DMS114 treated with DMSO at 0.1 percent for 48 hours (cell line): ENCODE measurements at regions not wholly inside any gene's neighbourhood (a gene's known extent, or its start where the extent isn't known, plus 50 kb on each side); places are given as distances from the start of the nearest gene placed in this dataset.
"Not testable (repeated sequence)": the region's sequence is repeated elsewhere in the genome, so short reads cannot be mapped to it uniquely, and the experiment has no call there.

Experiments used
- DNase-seq: peaks from one replicate; lab custom pipeline; 2025; ENCODE audit not compliant: unreplicated experiment; lab: John Stamatoyannopoulos, UW

- no peak for DNase-seq
Measured at GRCh38 chr1:229710746-229711145, 84.7 kb downstream of the URB2 start.

- no peak for DNase-seq
Measured at GRCh38 chr1:229714306-229714705, 88.3 kb downstream of the URB2 start.

- DNase-seq: no peak
Measured at GRCh38 chr1:229714964-229715603, 89.0 kb downstream of the URB2 start.

DNA sequence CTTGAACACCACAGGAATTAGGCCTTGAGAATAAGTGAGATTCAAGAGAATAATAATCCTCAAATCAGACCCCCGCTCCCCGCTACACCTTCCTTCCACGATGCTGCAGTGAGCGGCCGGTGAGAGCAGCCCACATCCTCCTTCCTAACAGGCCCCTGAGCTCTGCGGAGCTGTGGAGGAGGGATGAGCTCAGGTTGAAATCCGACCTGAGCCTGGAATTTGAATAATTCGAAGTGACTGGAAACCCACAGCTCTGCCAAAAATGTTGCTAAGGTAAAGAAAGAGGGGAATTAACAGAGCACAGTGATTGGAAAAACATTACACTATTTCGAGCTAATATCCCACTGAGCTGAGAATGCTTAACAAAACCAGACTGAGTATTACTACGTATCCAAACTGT lies 90.0 kb downstream of the URB2 start:
- DNase-seq: no peak

DNA sequence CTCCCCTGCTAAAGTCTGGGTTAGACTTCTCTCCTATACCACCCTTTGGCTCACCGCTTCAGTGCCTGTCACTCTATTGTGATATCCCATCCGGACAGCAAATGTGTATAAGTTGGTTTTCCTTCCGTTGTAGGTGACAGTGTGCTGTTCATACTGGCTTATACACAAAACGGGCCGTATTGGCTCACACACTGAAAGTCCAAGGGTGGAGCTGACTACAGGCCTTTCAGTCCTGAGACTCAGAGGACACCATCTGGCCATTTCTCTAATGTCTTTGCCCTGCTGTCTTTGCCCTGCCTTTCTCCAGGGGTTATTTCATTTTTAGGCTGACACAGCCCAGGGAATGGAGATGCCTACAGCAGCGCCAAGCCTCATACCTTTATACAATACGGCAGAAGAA lies 90.7 kb downstream of the URB2 start:
- DNase-seq: no peak

DNA sequence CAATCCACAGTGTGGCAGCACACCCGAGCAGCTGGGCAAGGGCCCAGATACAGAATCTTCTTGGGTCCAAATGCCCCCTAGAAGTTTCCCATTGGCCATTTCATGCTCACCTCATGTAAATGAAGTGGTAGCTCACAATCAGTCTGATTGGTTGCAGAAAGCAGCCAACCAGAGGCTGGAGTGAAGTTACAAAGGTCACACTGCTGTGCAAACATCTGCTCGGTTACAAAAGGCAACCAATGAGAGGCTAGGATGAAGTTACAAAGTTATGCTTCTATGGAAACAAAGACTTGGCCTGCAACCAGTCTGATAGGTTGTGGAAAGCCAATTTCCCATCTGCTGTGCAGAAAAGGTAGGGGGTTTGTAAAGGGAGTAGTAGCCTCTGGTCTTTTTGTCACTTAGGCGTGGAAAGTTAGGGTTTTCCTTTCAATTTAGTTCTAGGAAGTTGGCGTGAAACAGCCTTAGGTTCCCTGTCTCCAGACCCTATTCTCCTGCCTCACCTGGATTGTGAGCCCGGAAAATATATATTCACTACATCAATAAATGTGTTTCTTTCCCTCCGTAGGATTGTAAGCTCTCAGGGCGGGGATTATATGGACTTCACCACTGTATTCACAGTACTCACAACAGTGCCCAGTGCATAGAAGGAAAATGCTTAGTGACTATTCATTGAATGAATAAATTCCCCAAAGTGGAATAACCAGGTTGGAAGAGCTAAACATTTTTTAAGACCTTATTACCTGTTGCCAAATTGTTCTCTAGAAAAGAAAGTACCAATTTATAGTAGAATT lies 91.9 kb downstream of the URB2 start:
- no peak for DNase-seq

DNA sequence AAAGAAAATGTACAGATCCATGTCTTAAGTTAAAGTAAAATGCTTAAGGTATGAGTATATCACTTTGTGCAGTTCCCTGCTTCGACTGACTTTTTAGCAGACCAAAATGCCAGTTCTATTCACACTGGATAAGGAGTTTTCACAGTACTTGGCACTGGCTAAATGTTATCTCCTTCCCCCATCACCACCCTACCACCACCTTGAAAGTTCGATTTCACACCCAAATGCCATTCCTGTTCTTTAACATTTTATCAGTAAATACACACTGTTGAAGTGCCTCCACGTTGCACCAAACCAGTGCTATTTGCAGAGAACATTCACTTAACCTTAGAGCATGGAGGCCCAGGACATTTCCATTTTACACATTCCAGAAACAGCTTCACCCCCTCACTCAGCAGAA lies 100.0 kb downstream of the URB2 start:
- DNase-seq: no peak

- DNase-seq: no peak
Measured at GRCh38 chr1:229729916-229730315, 103.9 kb downstream of the URB2 start.

DNA sequence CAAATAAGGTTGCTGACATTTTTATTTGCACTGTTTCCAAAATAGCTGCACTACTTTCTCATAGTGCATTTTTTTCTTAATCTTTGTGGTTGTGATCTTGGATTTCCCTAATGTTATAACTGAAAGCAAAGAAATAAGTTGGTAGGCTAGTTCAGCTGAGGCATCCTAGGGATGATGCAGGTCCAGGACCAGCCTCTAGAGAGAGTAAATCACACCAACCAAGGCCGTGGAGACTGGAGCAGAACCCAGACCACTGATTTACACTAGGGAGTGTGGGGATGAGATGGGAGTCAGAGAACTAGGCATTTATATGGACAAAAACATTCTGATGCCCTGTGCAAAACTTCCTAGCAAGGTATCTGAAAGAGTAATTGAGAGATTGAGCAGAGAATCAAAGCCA lies 104.5 kb downstream of the URB2 start:
- no peak for DNase-seq

DNA sequence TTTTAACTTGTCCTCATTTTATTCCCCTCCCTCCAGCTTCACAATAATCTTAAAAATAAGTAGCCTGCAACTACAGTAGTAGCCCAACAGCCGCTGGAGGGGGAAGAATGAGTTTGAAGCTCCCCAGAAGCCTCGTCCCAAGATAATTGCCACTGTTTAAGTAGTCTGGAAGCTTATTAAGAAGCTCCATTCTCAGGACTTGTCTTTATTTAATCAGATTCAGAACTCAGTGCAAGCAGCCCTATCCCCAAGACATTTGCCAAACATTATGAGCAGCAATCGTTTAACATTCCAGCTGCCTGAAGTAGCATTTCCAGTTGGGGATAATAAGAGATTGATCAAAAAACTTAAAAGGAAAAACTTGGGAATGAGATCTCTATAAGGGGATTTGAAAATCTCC lies 106.0 kb downstream of the URB2 start:
- DNase-seq: no peak

- DNase-seq: no peak
Measured at GRCh38 chr1:229736376-229736775, 110.3 kb downstream of the URB2 start.

GRCh38 chr1:229742614-229743013 lies 116.6 kb downstream of the URB2 start:
- DNase-seq: not testable (repeated sequence)

GRCh38 chr1:229749992-229750391 lies 123.9 kb downstream of the URB2 start:
- no peak for DNase-seq

GRCh38 chr1:229751610-229752009 lies 125.6 kb downstream of the URB2 start:
- DNase-seq: no peak

DNA sequence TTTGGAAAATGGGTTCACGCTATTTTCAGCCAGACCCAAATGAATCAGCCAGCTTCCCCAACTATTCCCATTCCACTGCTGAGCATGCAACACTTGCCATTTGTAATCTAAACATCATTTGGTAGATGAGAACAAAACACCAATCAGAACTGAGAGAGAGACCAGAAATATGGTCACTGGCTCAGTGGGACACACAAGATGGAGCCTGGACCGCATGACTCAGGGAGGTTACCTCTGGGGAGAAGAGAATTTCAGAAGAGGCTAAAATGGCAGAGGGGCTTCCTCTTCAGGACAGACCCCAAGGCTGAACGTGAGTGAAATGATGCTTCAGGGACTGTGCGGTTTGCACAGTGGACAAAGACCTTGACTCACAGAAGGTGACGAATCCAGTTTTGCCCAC lies 126.6 kb downstream of the URB2 start:
- no peak for DNase-seq

- no peak for DNase-seq
Measured at GRCh38 chr1:229753764-229754551, 127.9 kb downstream of the URB2 start.

DNA sequence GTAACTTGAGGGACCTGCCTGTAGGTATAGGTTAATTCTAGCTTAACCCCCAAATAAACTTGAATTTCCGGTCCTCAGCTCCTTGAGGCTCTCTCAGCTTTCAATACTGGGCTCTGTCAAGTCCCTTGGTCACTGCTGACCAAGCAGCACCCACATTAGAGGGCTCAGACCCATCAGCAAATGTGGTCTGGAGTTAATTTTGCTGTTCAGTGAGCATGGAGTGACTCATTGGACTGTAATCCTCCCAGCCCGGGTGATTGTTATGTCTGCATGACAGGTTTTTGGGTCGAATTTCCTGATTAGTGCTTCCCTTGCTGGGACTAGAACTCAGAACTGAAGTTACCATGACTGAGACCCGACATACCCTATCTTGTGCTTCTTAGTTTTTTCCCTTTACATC lies 130.6 kb downstream of the URB2 start:
- no peak for DNase-seq

GRCh38 chr1:229757226-229757625 lies 131.2 kb downstream of the URB2 start:
- no peak for DNase-seq

GRCh38 chr1:229758101-229759036 lies 132.3 kb downstream of the URB2 start:
- DNase-seq: no peak

DNA sequence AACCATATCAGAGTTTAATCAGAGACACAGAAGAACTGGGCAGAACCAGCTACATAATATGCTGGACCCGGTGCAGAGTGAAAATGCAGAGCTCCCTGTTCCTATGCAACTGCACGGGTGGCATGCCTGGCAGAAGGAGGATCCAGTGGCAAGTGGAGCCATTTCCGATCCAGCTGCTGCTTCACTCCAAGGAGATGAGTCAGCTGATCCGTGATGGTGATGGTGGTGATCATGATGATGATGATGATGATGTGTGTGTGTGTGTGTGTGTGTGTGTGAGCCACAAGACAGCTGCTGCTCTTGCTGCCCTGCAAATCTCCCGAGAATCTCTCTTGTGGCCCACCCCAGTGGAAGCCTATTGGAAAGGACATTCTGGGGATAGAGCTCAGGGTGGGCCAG lies 133.0 kb downstream of the URB2 start:
- DNase-seq: no peak

- DNase-seq: no peak
Measured at GRCh38 chr1:229759586-229759985, 133.5 kb downstream of the URB2 start.
